ENCODE measurements at regions not wholly inside any gene's neighbourhood (a gene's known extent, or its start where the extent isn't known, plus 50 kb on each side); places are given as distances from the start of the nearest gene placed in this dataset.
"Not testable (repeated sequence)": the region's sequence is repeated elsewhere in the genome, so short reads cannot be mapped to it uniquely, and the experiment has no call there.

DNA sequence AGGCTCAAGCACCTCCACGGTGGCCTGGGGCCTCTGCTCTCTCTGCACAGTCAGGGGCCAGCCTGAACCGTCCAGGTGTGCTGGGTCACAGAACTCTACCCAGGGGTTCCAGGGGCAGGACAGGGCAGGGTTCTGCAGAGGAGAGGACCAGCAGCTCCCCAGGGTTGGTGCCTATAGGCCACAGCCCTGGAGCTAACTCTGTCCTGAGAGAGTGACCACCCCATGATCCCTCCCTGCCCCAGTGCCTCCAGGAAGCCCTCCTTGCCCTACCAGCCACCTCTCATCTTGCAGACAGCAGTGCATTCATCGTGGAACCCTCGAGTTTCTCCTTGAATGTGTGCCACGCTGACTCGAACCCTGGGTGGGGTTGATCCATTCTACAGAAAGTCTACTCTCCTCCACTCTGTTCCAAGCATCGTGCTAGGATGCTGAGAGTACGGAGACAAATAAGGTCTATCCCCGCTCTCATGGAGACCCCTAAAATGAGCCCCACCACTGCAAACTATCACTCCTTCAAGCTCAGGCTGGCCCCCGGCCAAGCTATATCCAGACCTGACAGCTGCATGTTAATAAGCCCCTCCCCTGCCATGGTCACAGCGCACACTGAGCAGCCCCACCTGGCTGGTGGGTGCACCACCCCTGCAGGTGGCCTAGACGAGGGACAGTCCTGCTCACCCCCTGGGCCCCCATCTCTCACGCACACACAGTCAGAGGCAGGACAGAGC, 138.1 kb upstream of the FOXD4L5 start:
- POLR2A ChIA-PET, CTCF ChIA-PET: not testable (repeated sequence)

GRCh38 chr9:65421486-65421885, 136.5 kb upstream of the FOXD4L5 start:
- not testable (repeated sequence) for H3K36me3 Mint-ChIP-seq (ENCODE audit: low read depth)

More for the DNA sequence above, 138.1 kb upstream of the FOXD4L5 start:
- H3K4me1 Mint-ChIP-seq; H3K27me3 Mint-ChIP-seq; H3K4me3 Mint-ChIP-seq; H3K27ac Mint-ChIP-seq; H3K36me3 Mint-ChIP-seq (ENCODE audit: low read depth); DNase-seq: not testable (repeated sequence)
- peaks cover 38% of the 10 kb centered on the region for H3K9me3 Mint-ChIP-seq

GRCh38 chr9:65420771-65421170, 135.8 kb upstream of the FOXD4L5 start:
- H3K4me3 Mint-ChIP-seq = no peak overlapping the region

More at GRCh38 chr9:65421486-65421885, 136.5 kb upstream of the FOXD4L5 start:
- DNase-seq, H3K4me1 Mint-ChIP-seq, H3K4me3 Mint-ChIP-seq, CTCF ChIA-PET, POLR2A ChIA-PET, H3K27me3 Mint-ChIP-seq, H3K27ac Mint-ChIP-seq: not testable (repeated sequence)
- H3K9me3 Mint-ChIP-seq = peaks cover 42% of the 10 kb centered on the region

GRCh38 chr9:65418966-65419365, 134.0 kb upstream of the FOXD4L5 start:
- POLR2A ChIA-PET; DNase-seq; H3K27me3 Mint-ChIP-seq; H3K36me3 Mint-ChIP-seq (ENCODE audit: low read depth); H3K4me1 Mint-ChIP-seq; H3K27ac Mint-ChIP-seq; H3K4me3 Mint-ChIP-seq; CTCF ChIA-PET: not testable (repeated sequence)
- peaks cover 36% of the 10 kb centered on the region for H3K9me3 Mint-ChIP-seq

More at GRCh38 chr9:65420771-65421170, 135.8 kb upstream of the FOXD4L5 start:
- CTCF ChIA-PET = no interaction called here
- H3K27me3 Mint-ChIP-seq = no peaks in the 10 kb centered on the region
- DNase-seq = no peak
- POLR2A ChIA-PET = no interaction called here
- H3K36me3 Mint-ChIP-seq (ENCODE audit: low read depth) = no peaks in the 10 kb centered on the region
- H3K9me3 Mint-ChIP-seq = peaks cover 41% of the 10 kb centered on the region
- H3K4me1 Mint-ChIP-seq = no peaks in the 10 kb centered on the region
- no peak overlapping the region for H3K27ac Mint-ChIP-seq

GRCh38 chr9:65416948-65417347, 131.9 kb upstream of the FOXD4L5 start:
- H3K9me3 Mint-ChIP-seq = peaks cover 28% of the 10 kb centered on the region
- H3K27me3 Mint-ChIP-seq; H3K36me3 Mint-ChIP-seq (ENCODE audit: low read depth); DNase-seq; H3K4me1 Mint-ChIP-seq; H3K27ac Mint-ChIP-seq; CTCF ChIA-PET; H3K4me3 Mint-ChIP-seq; POLR2A ChIA-PET: not testable (repeated sequence)

GRCh38 chr9:65414249-65414648, 129.2 kb upstream of the FOXD4L5 start:
- DNase-seq; H3K27me3 Mint-ChIP-seq; H3K4me1 Mint-ChIP-seq; H3K36me3 Mint-ChIP-seq (ENCODE audit: low read depth); POLR2A ChIA-PET; H3K27ac Mint-ChIP-seq; CTCF ChIA-PET; H3K4me3 Mint-ChIP-seq: not testable (repeated sequence)
- H3K9me3 Mint-ChIP-seq = peaks cover 21% of the 10 kb centered on the region

DNA sequence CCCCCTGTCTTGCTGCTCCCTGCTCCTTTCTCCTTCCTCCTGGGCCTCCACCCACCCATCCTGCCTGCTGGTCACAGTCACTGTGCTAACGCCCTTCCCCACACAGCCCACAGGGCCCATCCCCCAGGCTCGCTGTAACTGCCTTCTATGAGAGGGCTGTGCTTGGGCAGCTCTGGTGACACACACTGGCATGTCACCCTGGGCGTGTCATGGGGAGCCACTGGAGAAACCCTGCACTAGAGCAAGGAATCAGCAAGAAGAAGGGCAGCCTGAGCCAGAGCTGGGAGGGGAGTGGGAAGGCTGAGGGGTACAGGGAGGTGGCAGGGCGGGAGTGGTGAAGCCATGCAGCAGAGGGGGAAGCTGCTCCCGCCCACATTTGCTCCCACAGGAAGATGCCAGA, 128.4 kb upstream of the FOXD4L5 start:
- H3K36me3 Mint-ChIP-seq (ENCODE audit: low read depth); H3K4me3 Mint-ChIP-seq; POLR2A ChIA-PET; H3K4me1 Mint-ChIP-seq; DNase-seq; H3K27me3 Mint-ChIP-seq; H3K27ac Mint-ChIP-seq; CTCF ChIA-PET: not testable (repeated sequence)
- H3K9me3 Mint-ChIP-seq = peaks cover 21% of the 10 kb centered on the region

DNA sequence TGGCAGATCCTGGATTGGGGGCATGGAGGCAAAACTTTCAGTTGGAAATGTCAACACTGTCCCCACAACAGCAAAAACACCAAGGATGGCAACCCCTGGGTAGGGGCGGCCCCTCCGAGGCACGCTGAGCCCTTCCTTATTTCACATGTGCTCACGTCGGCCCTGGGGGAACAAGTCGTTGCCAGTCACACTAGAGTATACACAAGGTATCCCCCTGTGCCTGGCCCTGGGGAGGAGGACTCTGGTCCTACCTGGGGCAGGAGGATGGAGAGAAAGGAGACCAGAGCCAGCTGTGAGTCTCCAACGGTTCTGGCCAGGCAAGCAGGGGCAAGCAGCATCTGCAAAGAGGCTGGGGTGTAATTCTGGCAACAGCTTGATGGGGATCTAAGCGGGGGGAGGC, 126.9 kb upstream of the FOXD4L5 start:
- Mint-ChIP-seq H3K4me1 (no peaks in the 10 kb centered on the region), H3K4me3 (no peak overlapping the region), H3K27me3 (no peaks in the 10 kb centered on the region), H3K9me3 (peaks cover 24% of the 10 kb centered on the region), H3K27ac (no peak overlapping the region), H3K36me3 (ENCODE audit: low read depth) (no peaks in the 10 kb centered on the region)
- ChIA-PET POLR2A (no interaction called here), CTCF (no interaction called here)
- DNase-seq = no peak

- Mint-ChIP-seq H3K27me3 (no peaks in the 10 kb centered on the region), H3K27ac (no peak overlapping the region), H3K4me1 (no peaks in the 10 kb centered on the region), H3K36me3 (ENCODE audit: low read depth) (no peaks in the 10 kb centered on the region), H3K4me3 (no peak overlapping the region), H3K9me3 (peaks cover 24% of the 10 kb centered on the region)
- ChIA-PET POLR2A (no interaction called here), CTCF (no interaction called here)
- no peak for DNase-seq
These were observed 126.3 kb upstream of the FOXD4L5 start for GRCh38 chr9:65411336-65411735.

DNA sequence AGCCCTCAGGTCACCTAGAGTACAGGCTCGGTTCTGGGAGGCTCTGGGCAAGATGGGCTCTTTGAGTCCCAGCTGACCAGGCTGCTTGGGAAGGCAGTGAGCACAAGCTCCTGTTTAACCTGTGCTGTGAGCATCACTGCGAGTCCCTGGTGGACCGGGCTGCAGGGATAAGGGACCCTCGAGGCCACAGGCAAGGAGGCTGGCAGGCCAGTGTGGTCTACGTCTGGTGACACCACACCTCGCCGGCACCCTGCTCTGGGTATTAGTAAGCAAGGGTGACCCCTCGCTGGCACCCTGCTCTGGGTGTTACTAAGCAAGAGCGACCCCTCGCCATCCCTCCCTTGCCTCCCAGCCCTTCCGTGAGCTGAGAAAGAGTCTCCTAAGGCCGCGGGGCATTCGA, 125.9 kb upstream of the FOXD4L5 start:
- H3K4me1 Mint-ChIP-seq = no peaks in the 10 kb centered on the region
- CTCF ChIA-PET = no interaction called here
- DNase-seq = no peak

GRCh38 chr9:65409471-65409980, 124.5 kb upstream of the FOXD4L5 start:
- Mint-ChIP-seq H3K4me1 (no peaks in the 10 kb centered on the region), H3K36me3 (ENCODE audit: low read depth) (no peaks in the 10 kb centered on the region), H3K4me3 (no peak overlapping the region), H3K27ac (no peak overlapping the region), H3K27me3 (no peaks in the 10 kb centered on the region), H3K9me3 (peaks cover 19% of the 10 kb centered on the region)
- DNase-seq = no peak
- ChIA-PET POLR2A (no interaction called here), CTCF (no interaction called here)

More for the DNA sequence above, 125.9 kb upstream of the FOXD4L5 start:
- no peak overlapping the region for H3K27ac Mint-ChIP-seq
- POLR2A ChIA-PET = no interaction called here
- no peak overlapping the region for H3K4me3 Mint-ChIP-seq
- H3K27me3 Mint-ChIP-seq = no peaks in the 10 kb centered on the region
- no peaks in the 10 kb centered on the region for H3K36me3 Mint-ChIP-seq (ENCODE audit: low read depth)
- peaks cover 24% of the 10 kb centered on the region for H3K9me3 Mint-ChIP-seq

DNA sequence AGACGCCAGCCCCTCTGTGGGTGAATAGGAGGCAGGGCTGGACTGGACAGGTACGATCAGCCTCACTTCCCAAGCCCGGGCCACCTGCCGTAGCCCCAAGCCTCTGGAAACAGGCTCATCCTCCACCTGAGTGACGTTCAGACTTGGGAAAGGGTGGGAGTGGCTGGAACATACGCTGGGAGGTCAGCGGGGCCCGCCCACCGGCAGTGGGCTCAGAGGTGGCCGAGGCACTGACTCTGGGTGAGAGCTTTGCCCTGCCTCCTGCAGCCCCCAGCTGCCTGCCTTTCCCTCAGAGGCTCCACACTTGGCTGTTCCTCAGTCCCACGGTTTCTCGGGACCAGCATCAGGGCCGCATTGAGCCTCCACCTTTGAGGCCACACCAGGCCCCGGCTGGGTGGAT, 123.8 kb upstream of the FOXD4L5 start:
- peaks cover 18% of the 10 kb centered on the region for H3K9me3 Mint-ChIP-seq
- H3K27ac Mint-ChIP-seq; CTCF ChIA-PET; H3K4me1 Mint-ChIP-seq; POLR2A ChIA-PET; H3K27me3 Mint-ChIP-seq; H3K36me3 Mint-ChIP-seq (ENCODE audit: low read depth); DNase-seq; H3K4me3 Mint-ChIP-seq: not testable (repeated sequence)

DNA sequence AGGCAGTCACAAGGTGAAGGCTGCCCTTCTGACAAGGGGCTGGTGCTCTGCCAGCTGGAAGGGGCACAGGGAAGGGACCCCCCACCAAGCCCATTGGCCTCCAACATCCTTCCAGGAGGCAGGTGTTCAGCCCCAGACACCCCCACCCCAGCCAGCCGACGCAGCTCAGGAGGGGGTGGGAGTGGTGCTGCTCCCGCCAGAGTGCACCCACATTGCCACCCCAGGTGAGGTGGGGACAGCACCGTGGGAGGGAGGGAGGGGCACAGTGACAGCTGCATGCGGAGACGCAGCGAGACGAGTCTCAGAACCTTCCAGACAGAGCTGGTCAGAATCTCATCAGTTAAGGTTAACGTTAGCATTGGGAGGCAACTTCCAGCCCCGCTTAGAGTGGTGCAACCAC, 121.6 kb upstream of the FOXD4L5 start:
- H3K27ac Mint-ChIP-seq; H3K4me1 Mint-ChIP-seq; POLR2A ChIA-PET; H3K36me3 Mint-ChIP-seq (ENCODE audit: low read depth); CTCF ChIA-PET; DNase-seq; H3K27me3 Mint-ChIP-seq; H3K4me3 Mint-ChIP-seq: not testable (repeated sequence)
- peaks cover 15% of the 10 kb centered on the region for H3K9me3 Mint-ChIP-seq

DNA sequence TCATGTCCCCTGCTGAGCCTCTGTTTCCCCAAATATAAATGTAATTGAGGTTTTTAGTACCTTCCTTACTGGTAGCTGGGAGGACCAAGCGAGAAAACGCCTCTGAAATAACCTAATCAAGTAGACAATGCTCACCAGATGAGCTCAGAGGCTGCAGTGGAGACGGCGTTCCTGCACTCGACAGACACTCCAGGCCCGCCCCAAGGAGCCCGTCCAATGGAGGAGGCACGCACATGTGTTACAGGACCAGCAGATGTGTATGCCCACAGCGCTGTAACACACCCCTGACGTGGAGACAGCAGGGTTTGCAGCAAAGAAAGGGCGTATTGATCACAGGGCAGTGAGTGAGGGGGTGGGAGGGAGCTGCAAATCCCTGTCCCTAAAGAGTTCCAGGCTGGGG, 120.8 kb upstream of the FOXD4L5 start:
- CTCF ChIA-PET; H3K27me3 Mint-ChIP-seq; POLR2A ChIA-PET; DNase-seq; H3K27ac Mint-ChIP-seq; H3K4me3 Mint-ChIP-seq; H3K4me1 Mint-ChIP-seq; H3K36me3 Mint-ChIP-seq (ENCODE audit: low read depth): not testable (repeated sequence)
- H3K9me3 Mint-ChIP-seq = peaks cover 15% of the 10 kb centered on the region

Measured in activated CD4-positive, alpha-beta T cell treated with anti-CD3 and anti-CD28 coated beads, Interleukin-2, amount 10 ng/mL, durations not matched to agents 7 days and 5 days (primary cell).